Sigmoid colon (tissue), 3 donors: ENCODE measurements at regions not wholly inside any gene's neighbourhood (a gene's known extent, or its start where the extent isn't known, plus 50 kb on each side); places are given as distances from the start of the nearest gene placed in this dataset.

Source experiments
- POLR2A ChIP-seq, 2 donors: fragments of 450-650 bp; IDR thresholded peaks; one replicate each; pipeline ENCODE4 v1.6.1; 2016; ENCODE audit warnings: antibody characterized with exemption in 2 of 2, mild to moderate bottlenecking in 2 of 2, moderate library complexity in 2 of 2
- TF ChIP-seq, protein P1 (sequence below), 4 experiments: fragments of 450-650 bp in 3 of 4; fragments of 200-600 bp in 1 of 4; IDR thresholded peaks; one replicate each; pipeline ENCODE4 v1.5.1; 2016 to 2019; ENCODE audit warnings: antibody characterized with exemption in 4 of 4, mild to moderate bottlenecking in 3 of 4, moderate library complexity in 2 of 4

DNA sequence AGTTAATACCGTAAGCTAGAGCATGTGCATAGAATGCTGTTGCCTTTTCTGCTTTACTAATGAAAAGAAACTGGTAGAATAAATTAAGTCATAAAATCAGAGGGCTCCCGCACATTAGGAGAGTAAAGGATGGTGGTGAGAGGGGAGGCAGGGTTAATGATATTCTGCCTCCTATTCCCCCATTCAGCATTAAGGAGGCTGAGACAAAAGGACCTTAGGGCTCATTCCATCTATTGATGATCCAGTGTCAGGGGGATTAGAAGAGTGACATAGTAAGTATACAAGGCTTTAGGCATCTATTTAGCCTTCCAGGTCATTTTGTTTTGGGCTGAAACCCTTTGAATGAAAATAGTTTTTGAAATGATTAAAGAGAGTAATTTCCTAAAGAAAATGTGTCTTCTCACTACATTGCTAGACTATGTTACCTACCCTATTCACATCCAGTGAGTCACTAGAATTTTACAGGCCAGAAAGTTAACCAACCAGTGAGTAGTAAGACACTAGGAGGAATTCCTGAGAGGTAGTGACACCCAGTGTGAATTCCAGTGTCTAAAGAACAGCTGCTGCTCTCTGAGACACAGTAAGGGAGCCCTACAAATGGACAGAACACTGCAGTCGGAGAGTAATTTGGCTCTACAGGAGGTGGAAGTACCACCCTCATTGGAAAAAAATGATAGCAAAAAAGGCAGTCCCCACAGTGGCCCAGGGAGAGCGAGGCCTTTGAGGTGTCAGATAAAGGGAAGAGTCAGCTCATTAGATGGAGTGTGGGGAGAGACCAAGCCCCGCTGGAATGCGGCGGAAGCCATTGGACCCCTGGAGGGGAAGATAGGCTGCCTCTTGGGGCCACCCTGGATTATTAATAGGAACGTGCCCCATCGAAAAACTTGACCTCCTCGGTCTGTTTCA lies 67.6 kb downstream of the TUSC7 start:
- TF ChIP-seq, protein P1, sequence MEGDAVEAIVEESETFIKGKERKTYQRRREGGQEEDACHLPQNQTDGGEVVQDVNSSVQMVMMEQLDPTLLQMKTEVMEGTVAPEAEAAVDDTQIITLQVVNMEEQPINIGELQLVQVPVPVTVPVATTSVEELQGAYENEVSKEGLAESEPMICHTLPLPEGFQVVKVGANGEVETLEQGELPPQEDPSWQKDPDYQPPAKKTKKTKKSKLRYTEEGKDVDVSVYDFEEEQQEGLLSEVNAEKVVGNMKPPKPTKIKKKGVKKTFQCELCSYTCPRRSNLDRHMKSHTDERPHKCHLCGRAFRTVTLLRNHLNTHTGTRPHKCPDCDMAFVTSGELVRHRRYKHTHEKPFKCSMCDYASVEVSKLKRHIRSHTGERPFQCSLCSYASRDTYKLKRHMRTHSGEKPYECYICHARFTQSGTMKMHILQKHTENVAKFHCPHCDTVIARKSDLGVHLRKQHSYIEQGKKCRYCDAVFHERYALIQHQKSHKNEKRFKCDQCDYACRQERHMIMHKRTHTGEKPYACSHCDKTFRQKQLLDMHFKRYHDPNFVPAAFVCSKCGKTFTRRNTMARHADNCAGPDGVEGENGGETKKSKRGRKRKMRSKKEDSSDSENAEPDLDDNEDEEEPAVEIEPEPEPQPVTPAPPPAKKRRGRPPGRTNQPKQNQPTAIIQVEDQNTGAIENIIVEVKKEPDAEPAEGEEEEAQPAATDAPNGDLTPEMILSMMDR (IDR thresholded peaks at IDR 0.05): no peak
- no peak for TF ChIP-seq POLR2A (IDR thresholded peaks at IDR 0.05)
